Common myeloid progenitor, CD34-positive (primary cell): ENCODE measurements at regions not wholly inside any gene's neighbourhood (a gene's known extent, or its start where the extent isn't known, plus 50 kb on each side); places are given as distances from the start of the nearest gene placed in this dataset.
A peak's percentile ranks its signal among the peaks of the same experiment; 100 is the strongest.

Experiments
- CTCF ChIA-PET: fragments of 350-600 bp; sonication (Branson Sonifier 250); formaldehyde crosslinking; loops from one replicate; lab custom pipeline; 2021; ENCODE audit warnings: antibody characterized with exemption; lab: Charles Lee
- POLR2A ChIA-PET: fragments of 350-600 bp; sonication (Branson Sonifier 250); formaldehyde crosslinking; loops from one replicate; lab custom pipeline; 2021; ENCODE audit warnings: antibody characterized with exemption; lab: Charles Lee
- DNase-seq, 3 donors: peaks; one replicate each; pipeline versions ENCODE4 v3.0.0 to v3.0.0-alpha.2; 2013
- H3K27ac ChIP-seq, 2 experiments: 1 replicate in 1 of 2; 2 replicates in 1 of 2; pipeline ENCODE4 v1.7.0; 2013; ENCODE audit warnings: inconsistent platforms in 2 of 2, low read length in 2 of 2, mild to moderate bottlenecking in 2 of 2, low read depth in 1 of 2, moderate library complexity in 1 of 2; ENCODE audit not compliant: severe bottlenecking in 2 of 2, insufficient read depth in 1 of 2, poor library complexity in 1 of 2
- H3K27me3 ChIP-seq, 5 experiments: replicated peaks in 2 of 5; 1 replicate in 3 of 5; 2 replicates in 2 of 5; pipeline versions ENCODE4 v1.6.1 to v1.7.0; 2013; ENCODE audit warnings: low read length in 4 of 5, mild to moderate bottlenecking in 2 of 5, moderate library complexity in 2 of 5, inconsistent platforms in 1 of 5; ENCODE audit not compliant: insufficient read depth in 5 of 5, control insufficient read depth in 4 of 5
- H3K36me3 ChIP-seq, 4 experiments: 1 replicate in 2 of 4; 2 replicates in 2 of 4; pipeline versions ENCODE4 v1.6.1 to v1.7.0; 2013; ENCODE audit warnings: low read length in 3 of 4, control low read depth in 1 of 4, mild to moderate bottlenecking in 1 of 4; ENCODE audit not compliant: control insufficient read depth in 4 of 4, insufficient read depth in 4 of 4
- H3K4me1 ChIP-seq, 4 experiments: 1 replicate in 3 of 4; 2 replicates in 1 of 4; pipeline versions ENCODE4 v1.6.1 to v1.7.1; 2013; ENCODE audit warnings: low read length in 3 of 4, mild to moderate bottlenecking in 3 of 4, control low read depth in 1 of 4, inconsistent platforms in 1 of 4, moderate library complexity in 1 of 4; ENCODE audit not compliant: control insufficient read depth in 4 of 4, insufficient read depth in 4 of 4; ENCODE audit errors: control extremely low read depth in 1 of 4
- H3K4me3 ChIP-seq, 7 experiments: 1 replicate in 4 of 7; 2 replicates in 3 of 7; pipeline versions ENCODE4 v1.5.1 to v1.7.0; 2013; ENCODE audit warnings: mild to moderate bottlenecking in 7 of 7, low read length in 6 of 7, moderate library complexity in 6 of 7, inconsistent platforms in 2 of 7, low read depth in 2 of 7, control low read depth in 1 of 7; ENCODE audit not compliant: insufficient read depth in 4 of 7, control insufficient read depth in 1 of 7; ENCODE audit errors: extremely low read depth in 1 of 7
- H3K9me3 ChIP-seq, 5 experiments: 1 replicate in 4 of 5; 2 replicates in 1 of 5; pipeline versions ENCODE4 v1.6.1 to v1.7.1; 2013; ENCODE audit warnings: low read length in 4 of 5, mild to moderate bottlenecking in 2 of 5, inconsistent platforms in 1 of 5, low read depth in 1 of 5, moderate library complexity in 1 of 5; ENCODE audit not compliant: control insufficient read depth in 4 of 5, insufficient read depth in 2 of 5; ENCODE audit errors: control extremely low read depth in 1 of 5
- WGBS: methylation state at CpG from one replicate; pipeline ENCODE4 v1.1.5; 2013; ENCODE audit not compliant: insufficient coverage; 5-methylcytosine and 5-hydroxymethylcytosine counted together

DNA sequence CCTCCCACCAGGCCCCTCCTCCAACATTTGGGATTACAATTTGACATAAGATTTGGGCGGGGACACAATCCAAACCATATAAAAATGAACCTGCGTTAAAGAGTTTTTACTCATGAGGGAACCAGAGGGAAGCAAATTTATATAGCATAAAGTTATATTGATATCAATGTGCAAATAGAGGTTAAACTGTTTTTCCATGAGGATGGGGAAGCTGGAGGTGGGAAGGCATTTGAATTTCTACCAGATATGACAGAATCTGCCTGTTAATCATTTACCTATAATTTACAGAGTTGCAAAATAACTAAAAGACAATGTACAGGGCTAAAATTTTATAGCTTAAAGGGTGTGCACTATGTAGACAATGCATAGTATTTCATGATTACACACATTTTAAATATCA is 322.0 kb upstream of the FKBP1C start:
- no peak overlapping the region for H3K4me3 ChIP-seq
- H3K36me3 ChIP-seq: no peaks in the 10 kb centered on the region
- no peak overlapping the region for H3K27ac ChIP-seq
- POLR2A ChIA-PET: no interaction called here
- no peaks in the 10 kb centered on the region for H3K9me3 ChIP-seq
- WGBS: no CpG with 5 or more reads among the region's 2 CpGs
- H3K4me1 ChIP-seq: no peaks in the 10 kb centered on the region
- no peak for DNase-seq
- CTCF ChIA-PET: no interaction called here
- no peaks in the 10 kb centered on the region for H3K27me3 ChIP-seq

DNA sequence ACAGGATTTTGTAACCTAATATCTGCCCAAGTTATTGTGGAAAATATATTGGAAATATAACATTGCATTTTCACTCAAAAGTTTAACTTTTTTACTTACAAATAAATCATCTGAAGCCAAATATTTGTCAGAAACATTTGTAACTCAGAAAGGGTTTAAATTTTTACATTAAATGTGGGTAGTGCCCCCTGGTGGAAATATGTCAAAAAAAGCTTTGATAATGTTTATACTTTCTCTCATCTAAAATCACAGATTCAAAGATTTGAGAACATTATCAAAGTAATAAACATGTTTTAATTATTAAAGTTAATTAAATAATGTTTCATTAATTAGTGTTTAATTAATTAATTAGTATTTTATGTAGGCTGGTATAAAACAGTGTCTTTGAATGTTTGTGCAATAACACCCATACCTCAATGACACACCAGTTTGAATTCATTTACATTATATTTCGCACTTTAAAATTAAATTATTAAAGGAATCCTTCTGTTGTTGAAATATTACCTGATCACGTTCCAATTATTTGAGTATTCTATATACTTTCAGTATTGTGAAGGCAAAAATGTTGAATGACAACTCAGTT is 320.1 kb upstream of the FKBP1C start:
- Histone ChIP-seq H3K4me3 (no peak overlapping the region), H3K9me3 (no peaks in the 10 kb centered on the region), H3K27me3 (no peaks in the 10 kb centered on the region), H3K27ac (no peak overlapping the region), H3K4me1 (no peaks in the 10 kb centered on the region), H3K36me3 (no peaks in the 10 kb centered on the region)
- POLR2A ChIA-PET: no interaction called here
- CTCF ChIA-PET: no interaction called here
- no CpG with 5 or more reads among the region's 2 CpGs for WGBS
- peak in 2 of 3 donors; percentile 4 to 15 for DNase-seq

DNA sequence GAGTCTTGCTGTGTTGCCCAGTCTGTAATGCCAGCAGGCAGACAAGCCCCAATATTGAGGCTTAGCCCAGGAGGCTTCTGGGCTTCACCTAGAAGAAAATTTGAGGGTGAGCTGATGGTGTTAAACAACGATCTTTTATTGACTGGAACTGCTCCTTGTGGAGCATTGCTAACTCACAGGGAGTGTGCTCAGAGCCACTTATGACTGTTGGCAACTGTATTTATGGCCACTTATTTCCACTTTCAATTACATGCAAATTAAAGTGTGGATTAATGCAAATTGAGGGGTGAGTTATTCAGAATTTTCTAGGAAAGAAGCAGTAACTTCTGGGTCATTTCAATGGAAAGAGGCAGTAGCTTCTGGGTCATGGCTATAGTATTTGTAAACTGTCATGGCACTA is 317.2 kb upstream of the FKBP1C start:
- ChIA-PET POLR2A (no interaction called here), CTCF (no interaction called here)
- Histone ChIP-seq H3K4me3 (no peak overlapping the region), H3K27ac (no peak overlapping the region), H3K4me1 (no peaks in the 10 kb centered on the region), H3K36me3 (no peaks in the 10 kb centered on the region), H3K9me3 (no peaks in the 10 kb centered on the region), H3K27me3 (no peaks in the 10 kb centered on the region)
- DNase-seq: no peak
- no CpG with 5 or more reads among the region's 1 CpG for WGBS

DNA sequence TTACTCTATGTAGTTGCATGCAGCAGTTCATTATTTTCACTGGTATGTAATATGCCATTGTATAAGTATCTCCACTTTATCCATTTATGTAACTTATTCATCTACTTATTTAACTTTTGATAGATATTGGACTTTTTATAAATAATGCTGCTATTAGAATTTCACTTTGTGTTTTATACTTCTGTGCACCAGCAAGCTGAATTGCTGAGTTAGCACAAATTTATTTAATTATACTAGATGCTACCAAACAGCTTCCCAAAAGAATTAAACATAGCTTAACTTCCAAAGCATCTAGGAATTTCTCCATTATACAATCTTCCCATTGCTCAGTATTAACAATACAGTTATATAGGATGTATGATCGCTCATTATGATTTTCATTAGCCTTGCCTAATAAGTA is 308.0 kb upstream of the FKBP1C start:
- DNase-seq: no peak
- Histone ChIP-seq H3K9me3 (peaks cover 0 to 6% (median 0%) of the 10 kb centered on the region in 5 experiments), H3K4me3 (no peak overlapping the region), H3K27ac (no peak overlapping the region), H3K36me3 (no peaks in the 10 kb centered on the region), H3K27me3 (no peaks in the 10 kb centered on the region), H3K4me1 (no peaks in the 10 kb centered on the region)
- POLR2A ChIA-PET: no interaction called here
- no CpG with 5 or more reads among the region's 1 CpG for WGBS
- CTCF ChIA-PET: no interaction called here

DNA sequence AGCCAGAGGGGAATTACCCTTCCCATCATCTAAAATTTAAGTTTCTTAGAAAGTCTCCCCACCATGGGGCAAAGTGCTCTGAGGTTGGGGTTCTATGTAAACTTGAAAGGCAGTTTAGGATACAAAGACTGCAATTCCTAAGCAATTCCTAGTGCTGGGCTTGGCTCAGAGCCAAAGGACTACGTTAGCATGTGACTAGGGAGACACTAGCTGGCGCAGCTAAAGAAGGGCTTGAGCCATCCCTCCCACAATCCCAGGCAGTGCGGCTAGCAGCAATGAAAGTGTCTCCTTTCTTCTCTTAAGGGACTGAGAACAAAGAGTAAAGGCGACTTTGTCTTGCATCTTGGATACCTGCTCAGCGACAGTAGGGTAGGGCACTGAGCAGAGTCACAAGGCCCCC is 306.6 kb upstream of the FKBP1C start:
- WGBS: 98% methylated on average over 5 of the region's 5 CpGs
- POLR2A ChIA-PET: no interaction called here

DNA sequence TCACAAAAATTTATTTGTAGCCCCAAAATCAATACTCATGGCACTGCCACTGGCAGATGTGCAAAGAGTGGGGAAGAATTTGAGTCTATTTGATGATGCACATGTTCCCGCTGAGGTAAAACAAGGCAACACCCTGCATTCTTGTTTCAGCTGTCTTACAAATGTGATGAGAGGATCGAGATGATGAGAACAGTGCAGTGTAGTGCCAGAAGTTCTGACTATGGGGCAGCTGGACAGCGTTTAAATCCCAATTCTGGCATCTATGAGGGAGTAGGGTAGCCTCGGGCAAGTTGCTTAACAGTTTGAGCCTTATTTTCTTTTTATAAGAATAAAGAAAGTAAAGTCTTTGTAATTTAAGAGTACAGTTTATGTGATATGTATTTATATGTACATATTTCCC is 296.7 kb upstream of the FKBP1C start:
- H3K4me3 ChIP-seq: no peak overlapping the region
- CTCF ChIA-PET: no interaction called here
- no peaks in the 10 kb centered on the region for H3K36me3 ChIP-seq
- no peak for DNase-seq
- 83% methylated on average over 2 of the region's 4 CpGs for WGBS
- no peaks in the 10 kb centered on the region for H3K27me3 ChIP-seq
- POLR2A ChIA-PET: no interaction called here
- no peak overlapping the region for H3K27ac ChIP-seq
- no peaks in the 10 kb centered on the region for H3K9me3 ChIP-seq
- H3K4me1 ChIP-seq: no peaks in the 10 kb centered on the region

More for the DNA sequence above, 306.6 kb upstream of the FKBP1C start:
- no peaks in the 10 kb centered on the region for H3K27me3 ChIP-seq
- no peak overlapping the region for H3K27ac ChIP-seq
- DNase-seq: no peak
- H3K9me3 ChIP-seq: peaks cover 0 to 6% (median 0%) of the 10 kb centered on the region in 5 experiments
- H3K4me3 ChIP-seq: no peak overlapping the region
- CTCF ChIA-PET: no interaction called here
- H3K36me3 ChIP-seq: no peaks in the 10 kb centered on the region
- H3K4me1 ChIP-seq: no peaks in the 10 kb centered on the region

DNA sequence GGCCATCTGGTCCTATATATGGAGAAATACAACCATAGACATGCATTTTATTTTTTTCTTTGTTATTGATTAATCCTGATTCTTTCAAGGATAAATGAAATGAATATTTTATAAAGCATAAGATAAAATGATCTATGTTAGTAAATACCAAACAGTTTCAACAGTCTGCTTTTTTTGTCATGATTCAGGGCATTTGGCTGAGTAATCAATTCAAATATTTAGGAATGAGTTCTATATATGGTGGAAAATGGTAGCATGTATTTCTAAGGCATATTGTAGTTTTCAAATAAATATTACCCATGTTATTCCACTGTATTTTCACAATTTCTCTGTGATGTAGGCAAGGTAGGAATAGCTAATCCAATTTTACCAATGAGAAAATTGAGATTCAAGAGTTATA is 287.5 kb upstream of the FKBP1C start:
- H3K9me3 ChIP-seq: no peaks in the 10 kb centered on the region
- no peak for DNase-seq
- POLR2A ChIA-PET: no interaction called here
- H3K4me3 ChIP-seq: no peak overlapping the region
- H3K27me3 ChIP-seq: no peaks in the 10 kb centered on the region
- H3K27ac ChIP-seq: no peak overlapping the region
- H3K4me1 ChIP-seq: no peaks in the 10 kb centered on the region
- H3K36me3 ChIP-seq: no peaks in the 10 kb centered on the region
- CTCF ChIA-PET: no interaction called here
